ENCODE measurements at regions not wholly inside any gene's neighbourhood (a gene's known extent, or its start where the extent isn't known, plus 50 kb on each side); places are given as distances from the start of the nearest gene placed in this dataset.

DNA sequence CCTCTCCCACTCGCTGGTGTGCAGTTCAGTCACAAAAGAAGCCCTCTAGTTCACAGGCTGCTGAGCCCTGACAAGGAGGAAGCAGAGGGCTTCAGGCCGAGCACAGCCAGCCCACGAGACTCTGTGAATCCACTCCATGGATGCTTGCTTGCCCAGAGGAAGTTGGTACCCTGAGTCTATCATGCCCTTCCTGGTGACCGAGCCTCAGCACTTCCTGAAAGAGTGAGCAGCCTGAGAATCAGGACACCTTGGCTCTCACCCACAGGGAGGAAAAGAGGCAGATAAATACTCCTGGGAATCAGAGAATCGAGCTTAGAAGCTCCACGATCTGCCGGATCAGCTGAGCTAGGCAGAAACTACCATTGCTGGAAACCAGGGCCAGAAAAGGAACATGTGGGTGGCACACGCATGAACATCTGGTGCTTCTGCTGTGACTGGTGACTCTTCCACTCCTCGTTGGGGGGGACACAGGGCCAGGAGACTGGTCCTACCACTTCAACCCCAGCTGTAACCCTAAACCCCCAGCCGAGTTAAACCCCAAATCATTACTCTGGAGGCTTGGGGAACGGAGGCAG, 376.3 kb upstream of the CAMK1G start:
- Mint-ChIP-seq H3K9me3 (no peaks in the 10 kb centered on the region), H3K27ac (no peak overlapping the region), H3K4me1 (peaks cover 7% of the 10 kb centered on the region), H3K27me3 (ENCODE audit: insufficient read depth) (peaks cover 14% of the 10 kb centered on the region), H3K36me3 (ENCODE audit: low read depth) (no peaks in the 10 kb centered on the region), H3K4me3 (peak overlapping the region; percentile 56)
- H3K27me3 ChIP-seq (ENCODE audit: control insufficient read depth, insufficient read depth, low read length, poor library complexity, severe bottlenecking), result peaks cover 12% of the 10 kb centered on the region
- DNase-seq, result no peak
- 72 to 87% methylated on average over 7 to 11 of the region's 11 CpGs for WGBS, 2 experiments (ENCODE audit: insufficient coverage in 1 of 2, insufficient read length in 1 of 2)
- H3K27ac ChIP-seq (ENCODE audit: low read depth, low read length), result no peak overlapping the region
- peaks cover 2% of the 10 kb centered on the region for H3K4me1 ChIP-seq (ENCODE audit: control insufficient read depth, insufficient read depth, low read length)
- H3K9ac ChIP-seq (ENCODE audit: extremely low read depth, low read length, poor library complexity, severe bottlenecking), result no peak overlapping the region
- H3K4me3 ChIP-seq (ENCODE audit: low read length), result no peak overlapping the region
- H3K9me3 ChIP-seq (ENCODE audit: control insufficient read depth, low read length), result no peaks in the 10 kb centered on the region
- H3K36me3 ChIP-seq (ENCODE audit: control insufficient read depth, insufficient read depth, low read length), result no peaks in the 10 kb centered on the region
- TF ChIP-seq, protein P1, sequence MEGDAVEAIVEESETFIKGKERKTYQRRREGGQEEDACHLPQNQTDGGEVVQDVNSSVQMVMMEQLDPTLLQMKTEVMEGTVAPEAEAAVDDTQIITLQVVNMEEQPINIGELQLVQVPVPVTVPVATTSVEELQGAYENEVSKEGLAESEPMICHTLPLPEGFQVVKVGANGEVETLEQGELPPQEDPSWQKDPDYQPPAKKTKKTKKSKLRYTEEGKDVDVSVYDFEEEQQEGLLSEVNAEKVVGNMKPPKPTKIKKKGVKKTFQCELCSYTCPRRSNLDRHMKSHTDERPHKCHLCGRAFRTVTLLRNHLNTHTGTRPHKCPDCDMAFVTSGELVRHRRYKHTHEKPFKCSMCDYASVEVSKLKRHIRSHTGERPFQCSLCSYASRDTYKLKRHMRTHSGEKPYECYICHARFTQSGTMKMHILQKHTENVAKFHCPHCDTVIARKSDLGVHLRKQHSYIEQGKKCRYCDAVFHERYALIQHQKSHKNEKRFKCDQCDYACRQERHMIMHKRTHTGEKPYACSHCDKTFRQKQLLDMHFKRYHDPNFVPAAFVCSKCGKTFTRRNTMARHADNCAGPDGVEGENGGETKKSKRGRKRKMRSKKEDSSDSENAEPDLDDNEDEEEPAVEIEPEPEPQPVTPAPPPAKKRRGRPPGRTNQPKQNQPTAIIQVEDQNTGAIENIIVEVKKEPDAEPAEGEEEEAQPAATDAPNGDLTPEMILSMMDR (conservative IDR thresholded peaks at IDR 0.05), result no peak

DNA sequence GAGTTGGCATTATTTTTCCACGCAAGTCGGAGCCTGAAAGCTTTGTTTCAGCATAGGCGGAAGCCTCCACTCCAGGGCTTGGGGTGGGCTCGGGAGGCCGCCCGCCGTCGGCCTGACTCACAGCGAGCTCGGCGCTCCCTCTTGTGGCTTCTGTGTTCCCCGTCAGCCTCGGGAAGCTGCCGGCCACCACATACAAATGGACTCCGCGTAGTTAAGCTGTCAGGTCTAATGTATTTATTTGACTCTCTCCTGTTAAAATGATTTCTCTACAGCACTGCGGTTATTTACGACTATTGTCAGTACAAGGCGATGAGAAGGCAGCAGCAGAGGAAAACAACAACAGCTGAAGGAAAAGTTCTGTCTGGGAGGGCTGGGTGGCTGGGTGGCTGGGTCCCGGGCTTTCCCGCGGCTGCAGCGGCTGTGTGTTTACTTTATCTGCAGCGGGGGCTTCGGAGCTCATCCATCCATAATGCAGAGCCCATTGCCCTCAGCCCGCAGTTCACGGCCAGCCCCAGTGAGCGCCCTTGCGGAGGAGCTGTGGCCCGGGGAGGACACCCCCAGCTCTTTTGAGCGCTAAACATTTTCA, 375.7 kb upstream of the CAMK1G start:
- Mint-ChIP-seq H3K27me3 (ENCODE audit: insufficient read depth) (peaks cover 14% of the 10 kb centered on the region), H3K36me3 (ENCODE audit: low read depth) (no peaks in the 10 kb centered on the region), H3K4me3 (peak overlapping the region; percentile 56), H3K27ac (no peak overlapping the region), H3K9me3 (no peaks in the 10 kb centered on the region), H3K4me1 (peaks cover 7% of the 10 kb centered on the region)
- H3K27ac ChIP-seq (ENCODE audit: low read depth, low read length), result no peak overlapping the region
- TF ChIP-seq, protein P1 (conservative IDR thresholded peaks at IDR 0.05), result peak; percentile 96
- H3K9me3 ChIP-seq (ENCODE audit: control insufficient read depth, low read length), result no peaks in the 10 kb centered on the region
- no peaks in the 10 kb centered on the region for H3K36me3 ChIP-seq (ENCODE audit: control insufficient read depth, insufficient read depth, low read length)
- no peak overlapping the region for H3K9ac ChIP-seq (ENCODE audit: extremely low read depth, low read length, poor library complexity, severe bottlenecking)
- H3K27me3 ChIP-seq (ENCODE audit: control insufficient read depth, insufficient read depth, low read length, poor library complexity, severe bottlenecking), result peaks cover 12% of the 10 kb centered on the region
- peaks cover 2% of the 10 kb centered on the region for H3K4me1 ChIP-seq (ENCODE audit: control insufficient read depth, insufficient read depth, low read length)
- DNase-seq, result peak; percentile 93
- peak overlapping the region; percentile 76 for H3K4me3 ChIP-seq (ENCODE audit: low read length)
- WGBS, 2 experiments (ENCODE audit: insufficient coverage in 1 of 2, insufficient read length in 1 of 2), result 3 to 9% methylated on average over 24 to 31 of the region's 31 CpGs

DNA sequence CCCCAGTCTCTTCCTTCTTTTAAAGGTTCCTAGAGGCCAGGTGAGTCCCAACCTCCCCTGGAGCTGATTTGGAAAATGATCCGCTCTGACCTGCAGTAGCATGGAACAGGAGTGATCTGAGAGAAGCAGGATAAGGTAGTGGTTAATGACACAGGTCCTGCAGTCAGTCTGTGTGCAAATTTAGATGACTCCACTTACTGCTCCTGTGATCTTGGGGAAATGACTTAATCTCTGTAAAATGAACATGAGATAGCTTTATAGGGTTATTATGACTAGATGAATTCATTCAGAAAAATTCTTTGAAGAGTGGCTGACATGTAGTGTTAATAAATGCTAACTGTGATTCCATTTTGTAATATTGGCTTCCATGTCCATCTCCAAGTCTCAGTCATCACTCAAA, 374.9 kb upstream of the CAMK1G start:
- Mint-ChIP-seq H3K4me1 (peaks cover 7% of the 10 kb centered on the region), H3K27ac (no peak overlapping the region), H3K27me3 (ENCODE audit: insufficient read depth) (peaks cover 14% of the 10 kb centered on the region), H3K4me3 (no peak overlapping the region), H3K9me3 (no peaks in the 10 kb centered on the region), H3K36me3 (ENCODE audit: low read depth) (no peaks in the 10 kb centered on the region)
- Histone ChIP-seq H3K27ac (ENCODE audit: low read depth, low read length) (no peak overlapping the region), H3K4me1 (ENCODE audit: control insufficient read depth, insufficient read depth, low read length) (peaks cover 2% of the 10 kb centered on the region), H3K27me3 (ENCODE audit: control insufficient read depth, insufficient read depth, low read length, poor library complexity, severe bottlenecking) (peaks cover 12% of the 10 kb centered on the region), H3K4me3 (ENCODE audit: low read length) (no peak overlapping the region), H3K9me3 (ENCODE audit: control insufficient read depth, low read length) (no peaks in the 10 kb centered on the region), H3K36me3 (ENCODE audit: control insufficient read depth, insufficient read depth, low read length) (no peaks in the 10 kb centered on the region), H3K9ac (ENCODE audit: extremely low read depth, low read length, poor library complexity, severe bottlenecking) (no peak overlapping the region)
- 90% methylated on average over 1 of the region's 1 CpG; no CpG with 5 or more reads in 1 of the 2 experiments for WGBS, 2 experiments (ENCODE audit: insufficient coverage in 1 of 2, insufficient read length in 1 of 2)
- TF ChIP-seq, protein P1 (conservative IDR thresholded peaks at IDR 0.05), result no peak
- no peak for DNase-seq

Data from endodermal cell (in vitro differentiated cells).